ENCODE measurements at regions not wholly inside any gene's neighbourhood (a gene's known extent, or its start where the extent isn't known, plus 50 kb on each side); places are given as distances from the start of the nearest gene placed in this dataset.

GRCh38 chr20:39775110-39775509 lies 813.0 kb downstream of the DHX35 start:
- DNase-seq (ENCODE audit: low read depth): peak; percentile 76
- TF ChIP-seq CTCF (IDR thresholded peaks at IDR 0.05; ENCODE audit: insufficient read depth, low read depth, low read length, missing control alignments): no peak
- no peak overlapping the region for H3K4me3 ChIP-seq (ENCODE audit: low read length)

GRCh38 chr20:39773380-39774000 lies 811.3 kb downstream of the DHX35 start:
- no peak overlapping the region for H3K4me3 ChIP-seq (ENCODE audit: low read length)
- peak; percentile 28 for TF ChIP-seq CTCF (IDR thresholded peaks at IDR 0.05; ENCODE audit: insufficient read depth, low read depth, low read length, missing control alignments)
- DNase-seq (ENCODE audit: low read depth): no peak

GRCh38 chr20:39767352-39767751 lies 805.2 kb downstream of the DHX35 start:
- TF ChIP-seq CTCF (IDR thresholded peaks at IDR 0.05; ENCODE audit: insufficient read depth, low read depth, low read length, missing control alignments): no peak
- H3K4me3 ChIP-seq (ENCODE audit: low read length): no peak overlapping the region
- DNase-seq (ENCODE audit: low read depth): no peak

- no peak for DNase-seq (ENCODE audit: low read depth)
- TF ChIP-seq CTCF (IDR thresholded peaks at IDR 0.05; ENCODE audit: insufficient read depth, low read depth, low read length, missing control alignments): no peak
- no peak overlapping the region for H3K4me3 ChIP-seq (ENCODE audit: low read length)
Observed at GRCh38 chr20:39766333-39766732, 804.2 kb downstream of the DHX35 start.

GRCh38 chr20:39762716-39763115 lies 800.6 kb downstream of the DHX35 start:
- DNase-seq (ENCODE audit: low read depth): no peak
- H3K4me3 ChIP-seq (ENCODE audit: low read length): no peak overlapping the region
- no peak for TF ChIP-seq CTCF (IDR thresholded peaks at IDR 0.05; ENCODE audit: insufficient read depth, low read depth, low read length, missing control alignments)

- H3K4me3 ChIP-seq (ENCODE audit: low read length): no peak overlapping the region
Observed at GRCh38 chr20:39758876-39759275, 796.7 kb downstream of the DHX35 start.

More at GRCh38 chr20:39758876-39759275, 796.7 kb downstream of the DHX35 start:
- TF ChIP-seq CTCF (IDR thresholded peaks at IDR 0.05; ENCODE audit: insufficient read depth, low read depth, low read length, missing control alignments): no peak
- no peak for DNase-seq (ENCODE audit: low read depth)

Measured in epithelial cell of esophagus (primary cell).